RKO (cell line): ENCODE measurements at regions not wholly inside any gene's neighbourhood (a gene's known extent, or its start where the extent isn't known, plus 50 kb on each side); places are given as distances from the start of the nearest gene placed in this dataset.

Source experiments
- DNase-seq: peaks from one replicate; pipeline ENCODE4 v3.0.0-alpha.2; 2016; ENCODE audit warnings: low spot score

GRCh38 chr11:31903225-31904074, 92.3 kb upstream of the PAX6 start:
- DNase-seq: no peak

GRCh38 chr11:31902706-31903105, 91.6 kb upstream of the PAX6 start:
- no peak for DNase-seq

DNA sequence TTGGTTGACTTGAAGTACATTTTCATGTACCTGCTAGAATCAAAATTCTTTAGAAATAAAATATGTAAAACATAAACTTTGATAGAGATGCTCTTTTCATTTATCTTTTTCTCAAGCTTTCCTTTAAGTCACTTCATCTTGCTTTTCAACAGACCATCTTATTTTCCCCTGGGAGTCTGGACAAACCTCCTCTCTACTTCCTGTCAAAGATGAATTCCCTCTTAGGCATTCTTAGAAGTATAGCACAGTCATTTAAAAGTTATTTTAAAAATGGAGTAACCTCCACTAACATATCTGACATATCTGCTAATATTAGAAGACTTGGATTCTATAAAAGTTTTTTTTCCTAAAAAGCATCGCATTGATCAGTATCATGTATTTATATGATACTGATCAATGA, 84.8 kb upstream of the PAX6 start:
- DNase-seq: no peak

DNA sequence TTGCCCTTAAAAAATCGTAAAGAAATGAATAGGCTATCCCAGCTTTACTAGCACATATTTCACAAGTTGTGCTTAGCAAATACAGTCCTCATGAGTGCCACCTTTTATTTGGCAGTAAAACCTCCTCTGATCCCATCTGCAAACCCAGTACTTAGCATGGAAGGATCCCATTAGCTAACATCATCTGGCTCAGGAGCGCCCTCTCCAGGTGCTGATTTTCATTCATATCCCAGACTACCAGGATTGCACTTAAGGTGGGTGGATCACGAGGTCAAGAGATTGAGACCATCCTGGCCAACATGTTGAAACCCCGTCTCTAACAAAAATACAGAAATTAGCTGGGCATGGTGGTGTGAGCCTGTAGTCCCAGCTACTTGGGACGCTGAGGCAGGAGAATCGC, 76.1 kb upstream of the PAX6 start:
- no peak for DNase-seq

- DNase-seq: no peak
These were observed 73.0 kb upstream of the PAX6 start for GRCh38 chr11:31884080-31884479.

- DNase-seq: no peak
These were observed 72.3 kb upstream of the PAX6 start for GRCh38 chr11:31883435-31883834.

DNA sequence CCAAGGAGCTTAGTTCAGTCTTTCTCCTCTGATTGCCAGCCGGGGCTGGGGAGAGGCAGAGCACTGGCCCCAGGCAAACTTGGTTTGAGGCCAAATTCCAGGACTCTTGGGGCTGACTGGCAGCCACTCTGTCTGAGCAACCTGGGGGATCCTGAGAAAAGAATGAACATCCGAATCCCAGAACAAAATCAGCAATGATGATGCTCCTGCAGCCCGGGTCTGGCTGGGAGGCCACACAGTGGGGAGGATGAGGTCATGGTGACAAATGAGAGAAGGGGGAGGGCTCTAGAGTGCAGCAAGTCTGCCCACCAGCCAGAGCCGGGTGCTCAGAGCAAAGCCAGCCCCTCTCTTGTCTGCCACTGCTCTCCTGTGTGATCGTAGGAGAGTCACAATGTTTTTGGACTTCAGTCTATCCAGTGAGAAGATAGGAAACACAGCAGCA, 71.8 kb upstream of the PAX6 start:
- DNase-seq: no peak

- DNase-seq: no peak
These were observed 70.7 kb upstream of the PAX6 start for GRCh38 chr11:31881825-31882224.

DNA sequence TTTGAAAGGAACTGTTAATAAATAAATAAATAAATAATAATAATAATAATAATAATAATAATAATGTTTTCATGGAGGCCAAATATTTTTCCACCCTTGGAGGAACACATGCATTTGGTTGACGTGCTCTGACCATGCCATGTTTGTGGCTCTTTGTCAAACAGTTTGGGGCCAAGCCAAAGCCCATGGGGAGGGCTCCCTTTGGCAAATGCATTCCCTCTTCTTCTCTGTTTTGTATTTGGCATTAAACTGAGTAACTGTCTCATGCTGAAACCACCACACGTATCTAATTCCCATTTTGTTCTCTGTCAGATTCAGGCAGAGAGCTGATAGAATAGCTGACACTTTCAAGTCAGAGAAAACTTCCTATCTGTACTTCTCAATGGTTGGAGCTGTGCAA, 68.6 kb upstream of the PAX6 start:
- no peak for DNase-seq

- no peak for DNase-seq
These were observed 66.7 kb upstream of the PAX6 start for GRCh38 chr11:31877863-31878262.

DNA sequence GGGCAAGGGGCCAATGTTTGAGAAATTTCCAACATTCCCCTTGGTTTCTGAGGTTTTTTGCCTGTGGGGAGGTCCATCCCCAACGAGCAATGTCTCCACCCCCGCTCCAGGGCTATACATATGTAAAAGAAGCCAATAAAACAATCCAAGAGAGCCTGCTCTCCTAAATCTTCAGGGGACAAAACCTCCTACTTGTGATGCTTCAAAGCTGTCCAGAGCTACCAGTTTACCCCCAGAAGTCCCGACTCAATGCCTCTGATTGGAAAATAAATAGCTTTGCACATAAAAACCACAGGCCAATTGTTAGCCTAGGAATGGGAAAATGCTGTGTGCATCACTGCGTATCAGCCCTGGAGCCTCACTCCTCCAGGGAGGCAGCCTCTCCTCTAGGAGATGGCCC, 66.0 kb upstream of the PAX6 start:
- no peak for DNase-seq

DNA sequence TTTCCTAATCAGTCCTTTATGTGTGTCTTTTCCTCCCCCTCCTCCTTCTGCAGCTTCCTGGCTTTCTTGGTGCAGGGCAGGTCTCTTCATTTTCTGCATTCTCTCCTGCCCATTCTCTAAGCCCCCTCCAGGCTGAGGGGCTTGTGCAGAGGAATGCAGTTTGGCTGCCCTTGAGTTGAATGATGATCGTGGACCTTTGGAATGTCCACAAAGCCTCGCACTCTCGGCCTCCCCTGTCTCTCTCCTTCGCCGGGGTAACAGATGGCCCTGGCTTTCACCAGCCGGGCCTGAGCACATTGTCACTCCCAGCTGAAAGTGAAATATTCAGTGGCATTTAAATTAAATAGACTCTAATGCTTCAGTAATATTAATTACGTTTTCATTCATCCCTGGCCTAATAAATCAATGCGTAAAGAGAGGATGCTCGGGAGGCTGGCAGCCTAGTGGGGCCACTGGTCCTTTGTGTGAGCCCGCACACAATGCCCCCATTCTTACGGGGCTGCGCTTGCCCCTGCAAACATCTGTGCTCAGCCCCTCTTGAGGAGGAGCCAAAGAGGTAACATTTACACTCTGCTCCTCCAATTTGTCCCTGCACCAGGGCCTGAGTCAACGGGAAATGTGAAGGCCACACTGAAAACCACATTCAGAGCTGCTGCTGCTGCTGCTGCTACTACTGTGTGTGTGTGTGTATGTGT, 64.9 kb upstream of the PAX6 start:
- no peak for DNase-seq

- no peak for DNase-seq
These were observed 63.6 kb upstream of the PAX6 start for GRCh38 chr11:31874631-31875191.

GRCh38 chr11:31873124-31873523, 62.0 kb upstream of the PAX6 start:
- no peak for DNase-seq

DNA sequence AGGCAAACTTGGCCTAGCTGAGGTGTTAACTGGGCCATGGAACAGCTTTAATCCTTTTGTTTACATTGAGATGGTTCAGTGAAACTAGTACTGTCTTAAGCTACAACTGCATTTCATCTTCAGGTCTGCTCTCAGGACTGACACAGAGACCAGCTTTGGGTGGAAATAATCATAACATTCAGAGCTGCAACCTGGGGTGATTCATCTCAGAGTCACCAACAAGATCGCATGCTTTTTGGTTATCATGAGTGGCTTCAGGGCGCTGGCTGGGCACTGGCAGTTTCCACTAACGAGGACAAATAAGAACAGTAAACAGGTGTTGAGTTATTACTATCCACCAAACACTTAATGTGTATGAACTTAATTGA, 60.9 kb upstream of the PAX6 start:
- DNase-seq: peak; percentile 6

GRCh38 chr11:31871310-31872075, 60.4 kb upstream of the PAX6 start:
- no peak for DNase-seq

GRCh38 chr11:31870609-31871309, 59.6 kb upstream of the PAX6 start:
- DNase-seq: peak; percentile 21

DNA sequence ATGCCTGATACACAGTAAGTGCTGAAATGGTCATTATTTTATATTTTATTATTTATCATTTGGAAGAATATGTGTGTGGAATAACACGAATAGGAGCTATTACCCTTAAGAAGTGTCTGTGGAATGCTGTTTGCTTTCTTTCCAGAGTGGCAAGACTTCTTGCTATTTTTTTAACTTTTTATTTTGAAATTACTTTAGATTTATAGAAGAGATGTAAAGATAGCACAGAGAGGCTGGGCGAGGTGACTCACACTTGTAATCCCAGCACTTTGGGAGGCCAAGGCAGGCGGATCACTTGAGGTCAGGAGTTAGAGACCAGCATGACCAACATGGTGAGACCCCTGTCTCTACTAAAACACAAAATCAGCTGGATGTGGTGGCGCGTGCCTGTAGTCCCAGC, 58.9 kb upstream of the PAX6 start:
- DNase-seq: no peak

- no peak for DNase-seq
These were observed 54.6 kb upstream of the PAX6 start for GRCh38 chr11:31865606-31866300.

GRCh38 chr11:31863170-31863832, 52.2 kb upstream of the PAX6 start:
- DNase-seq: no peak

- no peak for DNase-seq
These were observed 49.9 kb upstream of the PAX6 start for GRCh38 chr11:31861011-31861410.
